DOHH2 (cell line): ENCODE measurements at regions not wholly inside any gene's neighbourhood (a gene's known extent, or its start where the extent isn't known, plus 50 kb on each side); places are given as distances from the start of the nearest gene placed in this dataset.

Experiments
- H3F3A ChIP-seq: fragments of 200-600 bp; sonication (generic), shearing (Covaris generic); 2 replicates; pipeline ENCODE4 v1.6.0; 2016; ENCODE audit warnings: antibody characterized with exemption, mild to moderate bottlenecking; ENCODE audit not compliant: control insufficient read depth, insufficient read depth
- H3K27ac ChIP-seq: fragments of 200-600 bp; sonication (generic); 2 replicates; pipeline ENCODE4 v1.5.1; 2014; ENCODE audit warnings: low read depth, mild to moderate bottlenecking, low read length, moderate library complexity
- H3K27me3 ChIP-seq: fragments of 200-600 bp; sonication (generic); 2 replicates; pipeline ENCODE4 v1.6.1; 2014; ENCODE audit warnings: mild to moderate bottlenecking, low read length, mixed read lengths; ENCODE audit not compliant: control insufficient read depth
- H3K36me3 ChIP-seq: fragments of 200-600 bp; sonication (generic); 2 replicates; pipeline ENCODE4 v1.6.1; 2014; ENCODE audit warnings: mild to moderate bottlenecking, low read length, moderate library complexity, mixed read lengths; ENCODE audit not compliant: control insufficient read depth
- H3K4me1 ChIP-seq: fragments of 200-600 bp; sonication (generic); 2 replicates; pipeline ENCODE4 v1.6.1; 2014; ENCODE audit warnings: mild to moderate bottlenecking, low read length, mixed read lengths; ENCODE audit not compliant: control insufficient read depth
- H3K4me2 ChIP-seq: fragments of 200-600 bp; sonication (generic); 2 replicates; pipeline ENCODE4 v1.6.0; 2014; ENCODE audit warnings: mild to moderate bottlenecking, low read length, moderate library complexity
- H3K4me3 ChIP-seq: fragments of 200-600 bp; sonication (generic); 2 replicates; pipeline ENCODE4 v1.5.1; 2014; ENCODE audit warnings: mild to moderate bottlenecking, low read length, mixed read lengths
- H3K79me2 ChIP-seq: fragments of 200-600 bp; sonication (generic); 2 replicates; pipeline ENCODE4 v1.6.1; 2014; ENCODE audit warnings: mild to moderate bottlenecking, low read length, mixed read lengths; ENCODE audit not compliant: control insufficient read depth
- H3K9me2 ChIP-seq: fragments of 200-600 bp; sonication (generic); replicated peaks from 2 replicates; pipeline ENCODE4 v1.6.1; 2014; ENCODE audit warnings: mild to moderate bottlenecking, low read length, mixed read lengths; ENCODE audit not compliant: control insufficient read depth
- H3K9me3 ChIP-seq: fragments of 200-600 bp; sonication (generic); 2 replicates; pipeline ENCODE4 v1.6.1; 2014; ENCODE audit warnings: antibody characterized with exemption, low read length, mixed read lengths; ENCODE audit not compliant: control insufficient read depth, insufficient read depth
- H4K20me1 ChIP-seq: fragments of 200-600 bp; sonication (generic); 2 replicates; pipeline ENCODE4 v1.6.0; 2014; ENCODE audit warnings: low read depth, mild to moderate bottlenecking, antibody characterized with exemption, low read length, moderate library complexity; ENCODE audit not compliant: control insufficient read depth, insufficient read depth
- EZH2phosphoT487 ChIP-seq: fragments of 200-600 bp; sonication (generic); IDR thresholded peaks from 2 replicates; pipeline ENCODE4 v1.6.1; 2017; ENCODE audit warnings: borderline replicate concordance, mild to moderate bottlenecking, antibody characterized with exemption, low read length, moderate library complexity, mixed read lengths
- TF ChIP-seq, protein P1 (sequence below): fragments of 200-600 bp; sonication (generic); IDR thresholded peaks from one replicate; pipeline ENCODE4 v1.5.1; 2014; ENCODE audit warnings: antibody characterized with exemption, mild to moderate bottlenecking, low read depth, low read length; ENCODE audit not compliant: poor library complexity, severe bottlenecking

DNA sequence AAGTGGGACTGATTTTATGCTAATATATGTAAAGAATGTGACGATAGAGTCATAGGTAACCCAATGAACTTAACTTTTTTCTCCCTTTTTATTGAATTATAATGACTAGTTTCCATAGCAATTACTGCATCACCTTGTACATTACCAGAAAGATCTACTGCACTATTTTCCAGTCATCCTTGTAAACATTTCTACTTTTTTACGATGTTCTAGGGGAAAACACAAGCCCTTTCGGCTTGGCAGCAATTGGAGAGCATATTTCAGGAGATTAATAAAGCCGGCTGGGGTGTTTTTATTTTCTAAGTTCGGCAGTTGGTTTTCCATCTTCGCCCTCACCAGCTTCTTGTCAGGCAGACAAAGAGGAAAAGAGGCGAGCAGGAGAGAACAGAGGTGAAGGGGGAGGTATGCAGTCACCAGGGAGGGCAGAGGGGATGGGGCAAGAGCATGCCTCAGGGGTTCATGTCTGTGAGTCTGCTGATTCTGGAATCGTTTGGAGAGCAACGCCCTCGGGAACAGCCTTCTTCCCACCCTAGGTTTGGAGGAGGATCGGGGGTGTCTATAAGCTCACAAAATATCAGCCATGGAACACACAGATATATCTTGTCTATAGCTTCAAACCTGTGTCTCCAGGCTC, 476.4 kb downstream of the MIAT start:
- Histone ChIP-seq H3K9me2 (no peaks in the 10 kb centered on the region), H3K9me3 (no peaks in the 10 kb centered on the region), H3K4me2 (no peak overlapping the region), H3K27me3 (no peaks in the 10 kb centered on the region), H3K79me2 (no peaks in the 10 kb centered on the region), H3F3A (no peaks in the 10 kb centered on the region), H3K27ac (no peak overlapping the region), H4K20me1 (no peaks in the 10 kb centered on the region), H3K4me3 (no peak overlapping the region), H3K4me1 (no peaks in the 10 kb centered on the region), H3K36me3 (no peaks in the 10 kb centered on the region)
- no peak for TF ChIP-seq EZH2phosphoT487
- TF ChIP-seq, protein P1, sequence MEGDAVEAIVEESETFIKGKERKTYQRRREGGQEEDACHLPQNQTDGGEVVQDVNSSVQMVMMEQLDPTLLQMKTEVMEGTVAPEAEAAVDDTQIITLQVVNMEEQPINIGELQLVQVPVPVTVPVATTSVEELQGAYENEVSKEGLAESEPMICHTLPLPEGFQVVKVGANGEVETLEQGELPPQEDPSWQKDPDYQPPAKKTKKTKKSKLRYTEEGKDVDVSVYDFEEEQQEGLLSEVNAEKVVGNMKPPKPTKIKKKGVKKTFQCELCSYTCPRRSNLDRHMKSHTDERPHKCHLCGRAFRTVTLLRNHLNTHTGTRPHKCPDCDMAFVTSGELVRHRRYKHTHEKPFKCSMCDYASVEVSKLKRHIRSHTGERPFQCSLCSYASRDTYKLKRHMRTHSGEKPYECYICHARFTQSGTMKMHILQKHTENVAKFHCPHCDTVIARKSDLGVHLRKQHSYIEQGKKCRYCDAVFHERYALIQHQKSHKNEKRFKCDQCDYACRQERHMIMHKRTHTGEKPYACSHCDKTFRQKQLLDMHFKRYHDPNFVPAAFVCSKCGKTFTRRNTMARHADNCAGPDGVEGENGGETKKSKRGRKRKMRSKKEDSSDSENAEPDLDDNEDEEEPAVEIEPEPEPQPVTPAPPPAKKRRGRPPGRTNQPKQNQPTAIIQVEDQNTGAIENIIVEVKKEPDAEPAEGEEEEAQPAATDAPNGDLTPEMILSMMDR, result no peak

DNA sequence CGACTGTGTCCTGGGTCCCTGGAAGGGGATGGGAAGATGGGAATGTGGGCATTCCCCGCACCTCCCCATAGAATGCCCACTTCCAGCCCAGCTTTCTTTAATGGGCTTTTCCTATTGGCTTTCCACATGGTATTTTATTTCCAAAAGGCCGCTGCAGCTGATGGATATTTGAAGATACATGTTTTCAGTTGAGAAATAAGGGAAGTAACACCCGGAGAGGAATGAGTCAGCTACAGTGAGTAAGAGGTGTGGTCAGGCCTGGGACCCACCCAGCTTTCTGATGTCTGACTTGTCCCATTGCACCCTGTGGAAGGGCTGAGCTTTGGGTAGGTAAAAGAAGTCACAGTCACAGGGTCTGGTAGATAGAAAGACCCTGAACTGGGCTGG, 476.9 kb downstream of the MIAT start:
- no peak overlapping the region for H3K4me2 ChIP-seq
- no peak for TF ChIP-seq EZH2phosphoT487
- TF ChIP-seq, protein P1, result no peak
- no peaks in the 10 kb centered on the region for H3K79me2 ChIP-seq
- no peak overlapping the region for H3K27ac ChIP-seq
- no peaks in the 10 kb centered on the region for H3K9me3 ChIP-seq
- no peaks in the 10 kb centered on the region for H3K9me2 ChIP-seq
- H3K4me3 ChIP-seq, result no peak overlapping the region
- H3K4me1 ChIP-seq, result no peaks in the 10 kb centered on the region
- H3K36me3 ChIP-seq, result no peaks in the 10 kb centered on the region
- no peaks in the 10 kb centered on the region for H3F3A ChIP-seq
- H3K27me3 ChIP-seq, result no peaks in the 10 kb centered on the region
- H4K20me1 ChIP-seq, result no peaks in the 10 kb centered on the region

DNA sequence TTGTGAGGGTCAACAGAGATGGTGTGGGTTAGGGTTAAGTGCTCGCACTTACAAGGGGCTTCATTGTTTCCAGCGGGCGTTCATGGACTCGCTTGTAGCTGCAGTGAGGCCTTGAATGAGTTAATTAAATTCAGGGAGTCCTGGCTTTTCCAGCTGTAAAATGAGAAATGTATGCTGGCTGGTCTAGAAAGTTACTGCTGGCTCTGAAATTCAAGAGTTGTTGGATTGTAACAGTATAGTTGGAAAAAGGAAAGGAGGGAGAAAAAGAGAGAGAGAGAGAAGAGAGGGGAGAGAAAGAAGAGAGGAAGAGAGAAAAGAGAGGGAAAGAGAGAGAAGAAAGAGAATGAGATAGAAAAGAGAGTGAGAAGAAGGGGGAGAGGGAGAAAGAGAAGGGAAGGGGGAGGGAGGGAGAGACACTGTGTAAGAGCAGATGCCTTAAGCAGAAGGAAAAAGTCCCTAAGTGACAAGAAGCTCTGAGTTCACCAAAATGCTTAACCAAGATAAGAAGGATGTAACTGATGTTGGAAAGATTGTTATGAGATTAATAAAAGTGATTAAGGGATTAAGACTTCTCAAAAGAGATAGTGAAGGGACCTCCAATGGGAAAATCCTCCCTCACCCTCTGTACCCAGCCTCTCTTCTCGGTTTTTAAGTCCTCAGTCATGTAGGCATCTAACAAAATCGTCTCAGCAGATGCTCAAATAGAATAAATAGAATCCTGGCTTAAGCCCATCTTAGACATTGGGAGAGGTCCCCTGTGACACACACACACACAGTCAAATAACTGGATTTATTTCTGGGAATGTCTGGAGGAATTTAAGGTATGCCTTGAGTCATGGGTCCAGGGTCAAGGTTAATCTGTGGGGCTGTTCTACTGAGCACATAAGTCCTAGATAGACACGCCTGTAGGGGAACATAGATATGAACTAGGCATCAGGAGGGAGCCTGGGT, 477.9 kb downstream of the MIAT start:
- no peak overlapping the region for H3K27ac ChIP-seq
- no peak for TF ChIP-seq EZH2phosphoT487
- TF ChIP-seq, protein P1, result no peak
- H3K9me2 ChIP-seq, result no peaks in the 10 kb centered on the region
- no peaks in the 10 kb centered on the region for H3K4me1 ChIP-seq
- no peaks in the 10 kb centered on the region for H3K79me2 ChIP-seq
- H3K36me3 ChIP-seq, result no peaks in the 10 kb centered on the region
- H3K27me3 ChIP-seq, result no peaks in the 10 kb centered on the region
- no peak overlapping the region for H3K4me2 ChIP-seq
- no peak overlapping the region for H3K4me3 ChIP-seq
- no peaks in the 10 kb centered on the region for H3K9me3 ChIP-seq
- no peaks in the 10 kb centered on the region for H3F3A ChIP-seq
- no peaks in the 10 kb centered on the region for H4K20me1 ChIP-seq
